Adrenal gland (tissue), 5 donors: ENCODE measurements at regions not wholly inside any gene's neighbourhood (a gene's known extent, or its start where the extent isn't known, plus 50 kb on each side); places are given as distances from the start of the nearest gene placed in this dataset.

Experiments used
- CTCF ChIP-seq, 6 experiments: fragments of 450-650 bp in 4 of 6; fragments of 200-600 bp in 2 of 6; sonication (generic) in 1 of 6; IDR thresholded peaks; 1 replicate in 5 of 6; 2 replicates in 1 of 6; pipeline versions ENCODE4 v1.5.1 to v1.8.0; 2016 to 2021; ENCODE audit warnings: antibody characterized with exemption in 6 of 6, mild to moderate bottlenecking in 2 of 6, moderate library complexity in 1 of 6
- POLR2A ChIP-seq, 2 donors: fragments of 450-650 bp; IDR thresholded peaks; one replicate each; pipeline ENCODE4 v1.6.1; 2017; ENCODE audit warnings: antibody characterized with exemption in 2 of 2, mild to moderate bottlenecking in 2 of 2, moderate library complexity in 1 of 2
- donor health status: DM: no; HTN: no; CAD: no.

DNA sequence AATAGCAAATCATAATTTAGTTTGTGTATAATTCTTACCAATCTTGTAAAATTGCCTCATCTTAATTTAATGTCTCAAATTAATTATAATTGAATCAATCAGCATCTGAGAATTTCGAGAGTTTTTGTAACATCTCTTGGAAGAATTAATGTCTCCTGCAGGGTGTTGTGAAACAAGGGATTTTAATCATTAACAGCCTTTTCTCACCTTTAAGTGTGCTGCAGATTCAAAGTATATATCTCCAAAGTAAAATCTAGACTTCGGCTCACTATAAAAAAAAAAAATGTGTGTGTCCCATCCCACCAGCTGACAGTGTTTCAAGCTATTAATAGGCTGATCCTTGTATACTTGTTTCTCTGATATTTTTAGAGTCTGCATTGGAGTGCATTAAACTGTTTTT lies 603.1 kb downstream of the ETNK1 start:
- TF ChIP-seq CTCF (IDR thresholded peaks at IDR 0.05) (no peak), POLR2A (IDR thresholded peaks at IDR 0.05) (no peak)
